ENCODE measurements at regions not wholly inside any gene's neighbourhood (a gene's known extent, or its start where the extent isn't known, plus 50 kb on each side); places are given as distances from the start of the nearest gene placed in this dataset.

- intact Hi-C loops (cut with DNase I) = no loop called here
- ATAC-seq = no peak
- DNase-seq = no peak
These were observed 105.4 kb upstream of the PCDH7 start for GRCh38 chr4:30614771-30615170.

- intact Hi-C loops (cut with DNase I) = no loop called here
- DNase-seq (no peak), ATAC-seq (no peak)
These were observed 103.1 kb upstream of the PCDH7 start for GRCh38 chr4:30616942-30617646.

DNA sequence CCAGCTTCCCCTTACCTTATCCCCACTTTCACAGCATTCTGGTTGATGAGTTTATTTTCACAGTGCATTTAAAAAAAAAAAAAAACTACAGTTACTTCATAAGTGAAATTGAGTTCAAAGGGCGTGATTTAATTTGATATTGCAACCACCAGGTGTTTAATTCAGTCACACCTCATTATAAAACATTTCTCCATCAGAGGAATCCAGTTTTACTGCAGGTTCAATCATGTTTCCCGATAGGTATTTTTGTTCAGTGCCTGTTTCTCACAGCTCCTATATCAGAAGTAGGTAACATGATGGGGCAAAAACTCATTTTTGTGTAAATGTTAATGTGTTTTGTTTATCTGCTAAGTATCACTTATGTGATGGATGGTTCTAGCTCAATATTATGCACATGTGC lies 102.3 kb upstream of the PCDH7 start:
- ATAC-seq (no peak), DNase-seq (no peak)
- intact Hi-C loops (cut with DNase I) = no loop called here

GRCh38 chr4:30619679-30620078 lies 100.5 kb upstream of the PCDH7 start:
- ATAC-seq (peak in 1 of 2 donors; percentile 73), DNase-seq (no peak)
- intact Hi-C loops (cut with DNase I) = no loop called here

DNA sequence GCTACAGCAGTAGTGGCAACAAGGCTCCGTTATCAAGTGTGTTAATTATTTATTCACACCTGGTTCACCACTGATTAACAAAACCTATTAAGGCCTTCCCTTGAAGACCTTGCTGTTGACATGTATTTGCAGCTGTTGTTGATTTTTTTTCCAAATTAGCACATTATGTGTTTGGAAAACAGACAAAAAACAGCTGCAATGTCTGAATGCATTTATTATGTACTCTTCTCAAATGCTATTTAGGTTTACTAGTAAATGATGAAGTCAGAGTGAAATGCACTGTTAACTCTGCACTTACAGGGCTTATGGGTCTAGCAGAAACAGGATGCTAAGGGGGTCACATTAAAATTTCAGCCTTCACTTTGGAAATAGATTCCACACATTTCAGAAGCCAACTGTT lies 99.5 kb upstream of the PCDH7 start:
- no peak for DNase-seq
- intact Hi-C loops (cut with DNase I) = no loop called here
- ATAC-seq = no peak

DNA sequence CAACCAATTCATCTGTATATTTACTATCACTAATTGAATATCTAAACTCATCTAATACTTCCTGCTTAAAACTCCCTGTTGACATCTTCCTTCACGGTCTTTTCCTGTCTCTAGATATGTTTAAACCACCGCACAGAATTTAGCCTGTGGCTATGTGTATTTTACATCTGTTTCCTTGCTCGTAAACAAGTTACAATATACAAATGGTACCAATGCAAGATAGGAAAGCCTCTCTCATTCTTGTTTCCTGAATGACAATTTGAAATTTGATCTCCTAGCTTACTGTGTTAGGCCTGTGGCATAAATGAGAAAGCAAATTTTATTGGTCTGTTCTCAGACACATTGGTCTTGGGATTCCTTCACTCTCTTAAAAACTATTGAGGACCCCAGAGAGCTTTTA lies 89.7 kb upstream of the PCDH7 start:
- intact Hi-C loops (cut with DNase I) = no loop called here
- DNase-seq = no peak
- ATAC-seq = no peak

DNA sequence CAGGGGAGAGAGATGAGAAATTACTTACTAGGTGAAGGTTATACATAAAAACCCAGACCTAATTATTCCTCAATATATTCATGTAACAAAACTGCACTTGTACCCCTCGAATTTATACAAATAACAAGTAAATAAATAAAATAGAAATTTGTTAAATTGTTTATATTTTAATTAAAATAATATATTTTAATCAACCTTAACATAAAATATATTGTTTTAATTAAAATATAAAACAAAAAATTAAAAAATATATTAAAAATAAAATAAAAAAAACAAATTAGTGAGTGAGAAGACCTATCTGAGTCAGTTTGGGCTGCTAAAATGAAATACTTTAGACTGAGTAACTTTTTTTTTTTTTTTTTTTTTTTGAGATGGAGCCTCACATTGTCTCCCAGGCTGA lies 87.4 kb upstream of the PCDH7 start:
- no peak for ATAC-seq
- DNase-seq = no peak
- intact Hi-C loops (cut with DNase I) = no loop called here

GRCh38 chr4:30641345-30641744 lies 78.8 kb upstream of the PCDH7 start:
- ATAC-seq (no peak), DNase-seq (no peak)
- intact Hi-C loops (cut with DNase I) = no loop called here

DNA sequence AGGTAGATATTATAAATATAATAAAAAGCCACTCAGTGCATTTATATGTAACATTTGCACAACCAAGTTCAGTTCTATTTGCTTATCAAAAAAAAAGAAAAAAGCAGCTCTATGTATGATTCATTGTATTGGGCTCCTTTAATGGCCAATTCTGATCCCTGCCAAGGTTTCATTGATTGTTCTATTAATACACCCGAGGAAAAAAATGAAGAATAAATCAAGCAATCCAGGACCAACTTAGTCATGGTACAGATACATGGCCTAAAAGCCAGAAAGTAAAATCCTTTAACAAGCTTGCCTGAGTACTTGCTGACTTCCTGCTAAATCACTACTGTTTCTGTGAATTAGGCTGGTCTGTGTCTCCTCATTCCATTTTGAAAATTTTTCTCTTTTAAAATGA lies 77.6 kb upstream of the PCDH7 start:
- intact Hi-C loops (cut with DNase I) = no loop called here
- no peak for DNase-seq
- ATAC-seq = no peak

- ATAC-seq (no peak), DNase-seq (no peak)
- intact Hi-C loops (cut with DNase I) = no loop called here
These were observed 66.9 kb upstream of the PCDH7 start for GRCh38 chr4:30653291-30653690.

- ATAC-seq (no peak), DNase-seq (no peak)
- intact Hi-C loops (cut with DNase I) = no loop called here
These were observed 63.3 kb upstream of the PCDH7 start for GRCh38 chr4:30656828-30657227.

DNA sequence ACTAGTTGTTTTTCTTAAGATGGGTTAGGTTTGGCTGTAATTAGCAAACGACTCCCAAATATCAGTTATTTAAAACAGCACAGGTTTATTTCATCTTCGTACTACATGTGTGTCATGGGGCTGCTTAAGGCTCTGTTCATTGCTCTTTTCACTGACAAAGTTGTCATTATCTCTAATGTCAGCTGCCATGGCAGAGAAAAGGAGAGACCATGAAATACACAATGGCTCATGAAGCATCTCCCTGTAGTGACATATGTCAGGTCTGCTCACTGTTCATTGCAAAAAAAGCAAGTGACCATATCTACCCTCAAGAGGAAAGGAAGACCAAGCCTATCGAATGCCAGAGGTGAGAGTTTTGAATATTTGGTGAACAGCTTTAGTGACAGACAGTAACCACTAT lies 52.2 kb upstream of the PCDH7 start:
- ATAC-seq = no peak
- DNase-seq = no peak
- intact Hi-C loops (cut with DNase I) = no loop called here

GRCh38 chr4:30670206-30670605 lies 50.0 kb upstream of the PCDH7 start:
- intact Hi-C loops (cut with DNase I) = no loop called here
- DNase-seq (no peak), ATAC-seq (no peak)

All from left cardiac atrium (tissue), 4 donors.